ENCODE measurements at regions not wholly inside any gene's neighbourhood (a gene's known extent, or its start where the extent isn't known, plus 50 kb on each side); places are given as distances from the start of the nearest gene placed in this dataset.
"Not testable (repeated sequence)": the region's sequence is repeated elsewhere in the genome, so short reads cannot be mapped to it uniquely, and the experiment has no call there.

DNA sequence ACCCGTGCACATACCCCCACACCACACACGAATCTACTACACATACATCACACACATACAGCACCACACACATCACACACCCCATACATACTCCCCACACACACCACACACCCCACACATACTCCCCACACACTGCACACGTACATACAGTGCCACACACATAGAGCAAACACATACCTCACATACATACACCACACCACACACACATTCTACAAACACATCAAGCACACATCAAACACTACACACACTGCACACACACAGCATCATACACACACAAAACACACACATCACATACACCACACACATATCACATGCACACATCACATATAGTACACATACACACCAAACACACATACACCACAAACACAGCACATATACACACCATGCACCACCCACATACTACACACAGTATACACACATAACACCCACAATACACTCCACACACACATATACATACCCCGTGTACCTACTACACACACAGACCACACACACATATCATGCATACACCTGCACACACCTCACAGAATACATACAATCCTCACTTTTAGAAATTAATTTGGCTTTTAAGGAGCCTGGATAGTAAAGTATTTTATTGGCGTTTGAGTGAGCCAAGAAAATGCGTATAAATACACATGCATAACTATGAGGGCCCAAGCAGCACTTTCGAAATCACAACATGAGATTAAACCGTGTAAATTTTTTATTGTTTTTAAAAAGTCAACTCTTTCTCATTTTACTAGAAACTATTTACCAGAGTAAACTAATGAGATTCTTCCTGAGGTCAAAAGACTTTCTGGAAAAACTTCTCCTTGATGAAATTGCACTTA, 1461.4 kb downstream of the FOXD4L5 start:
- CTCF ChIA-PET; H3K36me3 Mint-ChIP-seq (ENCODE audit: insufficient read depth, unreplicated experiment); H3K4me1 Mint-ChIP-seq (ENCODE audit: low read depth, unreplicated experiment); H3K27ac Mint-ChIP-seq (ENCODE audit: unreplicated experiment); H3K27me3 Mint-ChIP-seq (ENCODE audit: unreplicated experiment); BruUV-seq (replicated peaks); H3K4me3 Mint-ChIP-seq (ENCODE audit: low read depth, unreplicated experiment); intact Hi-C loops (cut with micrococcal nuclease; ENCODE audit: unreplicated experiment); DNase-seq: not testable (repeated sequence)
- peaks cover 10% of the 10 kb centered on the region for H3K9me3 Mint-ChIP-seq (ENCODE audit: low read depth, unreplicated experiment)

- peaks cover 10% of the 10 kb centered on the region for H3K9me3 Mint-ChIP-seq (ENCODE audit: low read depth, unreplicated experiment)
- H3K4me1 Mint-ChIP-seq (ENCODE audit: low read depth, unreplicated experiment); BruUV-seq (replicated peaks); H3K4me3 Mint-ChIP-seq (ENCODE audit: low read depth, unreplicated experiment); H3K27ac Mint-ChIP-seq (ENCODE audit: unreplicated experiment); H3K27me3 Mint-ChIP-seq (ENCODE audit: unreplicated experiment); intact Hi-C loops (cut with micrococcal nuclease; ENCODE audit: unreplicated experiment); DNase-seq; CTCF ChIA-PET; H3K36me3 Mint-ChIP-seq (ENCODE audit: insufficient read depth, unreplicated experiment): not testable (repeated sequence)
These were observed 1462.2 kb downstream of the FOXD4L5 start for GRCh38 chr9:63822615-63823374.

GRCh38 chr9:63821293-63821692, 1463.7 kb downstream of the FOXD4L5 start:
- H3K4me3 Mint-ChIP-seq (ENCODE audit: low read depth, unreplicated experiment); CTCF ChIA-PET; intact Hi-C loops (cut with micrococcal nuclease; ENCODE audit: unreplicated experiment); H3K27me3 Mint-ChIP-seq (ENCODE audit: unreplicated experiment); H3K27ac Mint-ChIP-seq (ENCODE audit: unreplicated experiment); DNase-seq; BruUV-seq (replicated peaks); H3K4me1 Mint-ChIP-seq (ENCODE audit: low read depth, unreplicated experiment): not testable (repeated sequence)
- Mint-ChIP-seq H3K9me3 (ENCODE audit: low read depth, unreplicated experiment) (peaks cover 10% of the 10 kb centered on the region), H3K36me3 (ENCODE audit: insufficient read depth, unreplicated experiment) (peaks cover 18% of the 10 kb centered on the region)

GRCh38 chr9:63820882-63821281, 1464.1 kb downstream of the FOXD4L5 start:
- H3K4me1 Mint-ChIP-seq (ENCODE audit: low read depth, unreplicated experiment); H3K4me3 Mint-ChIP-seq (ENCODE audit: low read depth, unreplicated experiment); intact Hi-C loops (cut with micrococcal nuclease; ENCODE audit: unreplicated experiment); H3K27ac Mint-ChIP-seq (ENCODE audit: unreplicated experiment); DNase-seq; CTCF ChIA-PET; H3K27me3 Mint-ChIP-seq (ENCODE audit: unreplicated experiment); BruUV-seq (replicated peaks): not testable (repeated sequence)
- H3K36me3 Mint-ChIP-seq (ENCODE audit: insufficient read depth, unreplicated experiment) = peaks cover 18% of the 10 kb centered on the region
- peaks cover 12% of the 10 kb centered on the region for H3K9me3 Mint-ChIP-seq (ENCODE audit: low read depth, unreplicated experiment)

GRCh38 chr9:63820383-63820782, 1464.6 kb downstream of the FOXD4L5 start:
- DNase-seq; H3K27ac Mint-ChIP-seq (ENCODE audit: unreplicated experiment); H3K4me3 Mint-ChIP-seq (ENCODE audit: low read depth, unreplicated experiment); CTCF ChIA-PET; intact Hi-C loops (cut with micrococcal nuclease; ENCODE audit: unreplicated experiment); H3K4me1 Mint-ChIP-seq (ENCODE audit: low read depth, unreplicated experiment); BruUV-seq (replicated peaks); H3K27me3 Mint-ChIP-seq (ENCODE audit: unreplicated experiment): not testable (repeated sequence)
- Mint-ChIP-seq H3K36me3 (ENCODE audit: insufficient read depth, unreplicated experiment) (peaks cover 18% of the 10 kb centered on the region), H3K9me3 (ENCODE audit: low read depth, unreplicated experiment) (peaks cover 14% of the 10 kb centered on the region)

- H3K27me3 Mint-ChIP-seq (ENCODE audit: unreplicated experiment) = no peaks in the 10 kb centered on the region
- no peaks in the 10 kb centered on the region for H3K4me1 Mint-ChIP-seq (ENCODE audit: low read depth, unreplicated experiment)
- BruUV-seq (replicated peaks) = no TSS peak
- CTCF ChIA-PET = interaction anchor here (1.4 to 1.5 kb wide), 2 partner anchors 1015 to 1017 kb away, joined by 3 to 4 read pairs; no protein-coding TSS in a partner anchor
- peak overlapping the region; percentile 82 for H3K4me3 Mint-ChIP-seq (ENCODE audit: low read depth, unreplicated experiment)
- H3K9me3 Mint-ChIP-seq (ENCODE audit: low read depth, unreplicated experiment) = peaks cover 11% of the 10 kb centered on the region
- TF ChIP-seq CTCF (IDR thresholded peaks at IDR 0.05; ENCODE audit: unreplicated experiment) = no peak
- H3K27ac Mint-ChIP-seq (ENCODE audit: unreplicated experiment) = peak overlapping the region; percentile 1
- H3K36me3 Mint-ChIP-seq (ENCODE audit: insufficient read depth, unreplicated experiment) = peaks cover 18% of the 10 kb centered on the region
- DNase-seq = peak; percentile 62
- intact Hi-C loops (cut with micrococcal nuclease; ENCODE audit: unreplicated experiment) = no loop called here
These were observed 1467.1 kb downstream of the FOXD4L5 start for GRCh38 chr9:63817622-63818518.
